Aorta (tissue), 5 donors: ENCODE measurements at regions not wholly inside any gene's neighbourhood (a gene's known extent, or its start where the extent isn't known, plus 50 kb on each side); places are given as distances from the start of the nearest gene placed in this dataset.

ENCODE experiments used
- ATAC-seq: fragments of 200-7000 bp; cut with Tn5 transposase; one replicate; pipeline ENCODE4 v1.9.1; 2022; ENCODE audit warnings: moderate library complexity; ENCODE audit not compliant: low FRiP score
- DNase-seq, 2 donors: peaks; one replicate each; pipeline ENCODE4 v3.0.0-alpha.2; 2020
- H3K27ac ChIP-seq, 2 donors: one replicate each; pipeline ENCODE4 v1.5.1; 2013; ENCODE audit warnings: low read length in 2 of 2, mild to moderate bottlenecking in 2 of 2, moderate library complexity in 2 of 2, control low read depth in 1 of 2, inconsistent platforms in 1 of 2, low read depth in 1 of 2
- H3K27me3 ChIP-seq, 2 donors: one replicate each; pipeline ENCODE4 v1.6.1; 2013; ENCODE audit warnings: control low read depth in 1 of 2, low read length in 1 of 2, mild to moderate bottlenecking in 1 of 2, moderate library complexity in 1 of 2; ENCODE audit not compliant: insufficient read depth in 2 of 2, control insufficient read depth in 1 of 2
- H3K36me3 ChIP-seq, 2 donors: one replicate each; pipeline ENCODE4 v1.6.1; 2013; ENCODE audit warnings: control low read depth in 1 of 2, low read length in 1 of 2, mild to moderate bottlenecking in 1 of 2; ENCODE audit not compliant: insufficient read depth in 2 of 2, control insufficient read depth in 1 of 2
- H3K4me1 ChIP-seq, 2 donors: one replicate each; pipeline ENCODE4 v1.6.1; 2013; ENCODE audit warnings: low read length in 2 of 2, control low read depth in 1 of 2, mild to moderate bottlenecking in 1 of 2, moderate library complexity in 1 of 2; ENCODE audit not compliant: insufficient read depth in 2 of 2, control insufficient read depth in 1 of 2
- H3K4me3 ChIP-seq, 2 donors: one replicate each; pipeline ENCODE4 v1.5.1; 2013; ENCODE audit warnings: low read length in 2 of 2, control low read depth in 1 of 2, mild to moderate bottlenecking in 1 of 2
- H3K9me3 ChIP-seq: one replicate; pipeline ENCODE4 v1.6.1; 2013; ENCODE audit warnings: mild to moderate bottlenecking, low read length; ENCODE audit not compliant: control insufficient read depth
- WGBS, 2 donors: extraction: QIAGEN DNeasy Blood & Tissue Kit; methylation state at CpG; one replicate each; pipeline ENCODE4 v1.1.7; 2013; 5-methylcytosine and 5-hydroxymethylcytosine counted together
- intact Hi-C, 2 donors: fragments of 100-400 bp; cut with DNase I; formaldehyde crosslinking; loops; one replicate each; pipeline versions ENCODE4 v1.14.2 to v1.15.0; 2022
- donor health status: healthy with polysubstance abuse.
- donor health status: Bipolar disorder and iron deficiency.
- donor health status: DM: no; HTN: no; CAD: no.
- donor health status: DM: no; HTN: no; CAD: no.
- donor health status: DM: yes; HTN: yes; CAD: no.

- WGBS, 2 donors: 62 to 67% methylated on average over 3 of the region's 3 CpGs
- Histone ChIP-seq H3K4me1 (no peaks in the 10 kb centered on the region), H3K4me3 (no peak overlapping the region), H3K36me3 (no peaks in the 10 kb centered on the region), H3K27ac (no peak overlapping the region), H3K9me3 (peaks cover 2% of the 10 kb centered on the region), H3K27me3 (no peaks in the 10 kb centered on the region)
- ATAC-seq: no peak
- no peak for DNase-seq
- intact Hi-C loops: no loop called here
Measured at GRCh38 chr11:19336331-19336730, 95.6 kb upstream of the E2F8 start.

GRCh38 chr11:19332476-19332875 is 91.7 kb upstream of the E2F8 start:
- H3K27ac ChIP-seq: no peak overlapping the region
- peaks cover 2% of the 10 kb centered on the region for H3K9me3 ChIP-seq
- no peak for ATAC-seq
- H3K4me3 ChIP-seq: no peak overlapping the region
- no peak for DNase-seq
- no peaks in the 10 kb centered on the region for H3K36me3 ChIP-seq
- WGBS, 2 donors: 90 to 95% methylated on average over 2 of the region's 2 CpGs
- intact Hi-C loops: no loop called here
- no peaks in the 10 kb centered on the region for H3K4me1 ChIP-seq
- H3K27me3 ChIP-seq: no peaks in the 10 kb centered on the region

GRCh38 chr11:19330416-19330815 is 89.7 kb upstream of the E2F8 start:
- DNase-seq (no peak), ATAC-seq (no peak)
- intact Hi-C loops: no loop called here
- WGBS, 2 donors: 54 to 64% methylated on average over 2 of the region's 2 CpGs
- H3K9me3 ChIP-seq: no peaks in the 10 kb centered on the region
- no peaks in the 10 kb centered on the region for H3K36me3 ChIP-seq
- no peak overlapping the region for H3K27ac ChIP-seq
- H3K4me1 ChIP-seq: no peaks in the 10 kb centered on the region
- no peak overlapping the region for H3K4me3 ChIP-seq
- H3K27me3 ChIP-seq: no peaks in the 10 kb centered on the region

- WGBS, 2 donors: 97 to 100% methylated on average over 1 of the region's 1 CpG
- DNase-seq (no peak), ATAC-seq (no peak)
- no peak overlapping the region for H3K27ac ChIP-seq
- no peak overlapping the region for H3K4me3 ChIP-seq
- intact Hi-C loops: no loop called here
- no peaks in the 10 kb centered on the region for H3K4me1 ChIP-seq
- no peaks in the 10 kb centered on the region for H3K27me3 ChIP-seq
- H3K36me3 ChIP-seq: no peaks in the 10 kb centered on the region
- H3K9me3 ChIP-seq: no peaks in the 10 kb centered on the region
Measured at GRCh38 chr11:19329970-19330369, 89.2 kb upstream of the E2F8 start.

GRCh38 chr11:19328586-19329311 is 88.0 kb upstream of the E2F8 start:
- DNase-seq (no peak), ATAC-seq (no peak)
- Histone ChIP-seq H3K9me3 (no peaks in the 10 kb centered on the region), H3K27me3 (no peaks in the 10 kb centered on the region), H3K4me3 (no peak overlapping the region), H3K36me3 (no peaks in the 10 kb centered on the region), H3K27ac (no peak overlapping the region), H3K4me1 (no peaks in the 10 kb centered on the region)
- WGBS, 2 donors: 74 to 75% methylated on average over 8 of the region's 8 CpGs
- intact Hi-C loops: no loop called here

- WGBS, 2 donors: 94 to 96% methylated on average over 3 of the region's 3 CpGs
- ATAC-seq (no peak), DNase-seq (no peak)
- no peak overlapping the region for H3K4me3 ChIP-seq
- no peaks in the 10 kb centered on the region for H3K9me3 ChIP-seq
- H3K27ac ChIP-seq: no peak overlapping the region
- H3K36me3 ChIP-seq: no peaks in the 10 kb centered on the region
- intact Hi-C loops: no loop called here
- H3K4me1 ChIP-seq: no peaks in the 10 kb centered on the region
- no peaks in the 10 kb centered on the region for H3K27me3 ChIP-seq
Measured at GRCh38 chr11:19327280-19327679, 86.5 kb upstream of the E2F8 start.

- Histone ChIP-seq H3K9me3 (no peaks in the 10 kb centered on the region), H3K27ac (no peak overlapping the region), H3K4me1 (no peaks in the 10 kb centered on the region), H3K4me3 (no peak overlapping the region), H3K27me3 (no peaks in the 10 kb centered on the region), H3K36me3 (no peaks in the 10 kb centered on the region)
- DNase-seq (no peak), ATAC-seq (no peak)
- intact Hi-C loops: no loop called here
- WGBS, 2 donors: 85 to 88% methylated on average over 1 of the region's 1 CpG
Measured at GRCh38 chr11:19326499-19326898, 85.8 kb upstream of the E2F8 start.

- H3K9me3 ChIP-seq: no peaks in the 10 kb centered on the region
- DNase-seq (no peak), ATAC-seq (no peak)
- H3K4me1 ChIP-seq: no peaks in the 10 kb centered on the region
- intact Hi-C loops: no loop called here
- no peak overlapping the region for H3K4me3 ChIP-seq
- H3K27ac ChIP-seq: no peak overlapping the region
- no peaks in the 10 kb centered on the region for H3K27me3 ChIP-seq
- H3K36me3 ChIP-seq: no peaks in the 10 kb centered on the region
Measured at GRCh38 chr11:19323502-19323901, 82.8 kb upstream of the E2F8 start.

GRCh38 chr11:19321351-19321750 is 80.6 kb upstream of the E2F8 start:
- Histone ChIP-seq H3K36me3 (no peaks in the 10 kb centered on the region), H3K4me3 (no peak overlapping the region), H3K27ac (no peak overlapping the region), H3K27me3 (no peaks in the 10 kb centered on the region), H3K9me3 (no peaks in the 10 kb centered on the region), H3K4me1 (no peaks in the 10 kb centered on the region)
- DNase-seq (no peak), ATAC-seq (no peak)
- 54 to 56% methylated on average over 2 of the region's 2 CpGs for WGBS, 2 donors
- intact Hi-C loops: no loop called here
